ENCODE measurements at regions not wholly inside any gene's neighbourhood (a gene's known extent, or its start where the extent isn't known, plus 50 kb on each side); places are given as distances from the start of the nearest gene placed in this dataset.

- no peaks in the 10 kb centered on the region for H3K9me3 ChIP-seq (ENCODE audit: low read depth)
Observed at GRCh38 chr10:54940418-54940817, 139.4 kb upstream of the PCDH15 start.

GRCh38 chr10:54914049-54914448, 113.0 kb upstream of the PCDH15 start:
- Histone ChIP-seq H3K27ac (no peak overlapping the region), H4K20me1 (ENCODE audit: low read depth) (no peaks in the 10 kb centered on the region), H3K4me1 (no peaks in the 10 kb centered on the region), H3K9ac (no peak overlapping the region), H2AFZ (replicated peaks) (no peak overlapping the region), H3K4me3 (no peak overlapping the region), H3K79me2 (ENCODE audit: low read depth) (no peaks in the 10 kb centered on the region), H3K36me3 (no peaks in the 10 kb centered on the region), H3K4me2 (no peak overlapping the region), H3F3A (ENCODE audit: low read depth) (no peaks in the 10 kb centered on the region), H3K27me3 (no peaks in the 10 kb centered on the region), H3K9me3 (ENCODE audit: low read depth) (no peaks in the 10 kb centered on the region)
- no peaks in the 10 kb centered on the region for H3K4me1 Mint-ChIP-seq
- H3K9me3 Mint-ChIP-seq: peaks cover 9% of the 10 kb centered on the region
- H3K27me3 Mint-ChIP-seq (ENCODE audit: insufficient read depth, low read depth): peaks cover 2% of the 10 kb centered on the region
- DNase-seq (ENCODE audit: low spot score): no peak
- no peak overlapping the region for H3K27ac Mint-ChIP-seq
- H3K36me3 Mint-ChIP-seq: no peaks in the 10 kb centered on the region
- no peak overlapping the region for H3K4me3 Mint-ChIP-seq
- TF ChIP-seq EZH2 (IDR thresholded peaks at IDR 0.05) (no peak), CTCF (IDR thresholded peaks at IDR 0.05) (no peak), EZH2phosphoT487 (IDR thresholded peaks at IDR 0.05) (no peak)

More at GRCh38 chr10:54940418-54940817, 139.4 kb upstream of the PCDH15 start:
- Mint-ChIP-seq H3K4me1 (no peaks in the 10 kb centered on the region), H3K27me3 (ENCODE audit: insufficient read depth, low read depth) (no peaks in the 10 kb centered on the region), H3K4me3 (no peak overlapping the region), H3K27ac (no peak overlapping the region), H3K36me3 (no peaks in the 10 kb centered on the region), H3K9me3 (no peaks in the 10 kb centered on the region)
- Histone ChIP-seq H4K20me1 (ENCODE audit: low read depth) (no peaks in the 10 kb centered on the region), H3K27ac (no peak overlapping the region), H3K4me2 (no peak overlapping the region), H3K27me3 (no peaks in the 10 kb centered on the region), H3K4me3 (no peak overlapping the region), H3K79me2 (ENCODE audit: low read depth) (no peaks in the 10 kb centered on the region), H2AFZ (replicated peaks) (no peak overlapping the region), H3K9ac (no peak overlapping the region), H3K4me1 (peaks cover 10% of the 10 kb centered on the region), H3K36me3 (no peaks in the 10 kb centered on the region), H3F3A (ENCODE audit: low read depth) (no peaks in the 10 kb centered on the region)
- DNase-seq (ENCODE audit: low spot score): no peak
- TF ChIP-seq EZH2phosphoT487 (IDR thresholded peaks at IDR 0.05): no peak
- TF ChIP-seq CTCF (IDR thresholded peaks at IDR 0.05): no peak
- TF ChIP-seq EZH2 (IDR thresholded peaks at IDR 0.05): no peak

- no peaks in the 10 kb centered on the region for H3K27me3 ChIP-seq
- no peak overlapping the region for H3K4me2 ChIP-seq
- no peak overlapping the region for H3K9ac ChIP-seq
- no peaks in the 10 kb centered on the region for H3K36me3 ChIP-seq
- Mint-ChIP-seq H3K4me3 (no peak overlapping the region), H3K27me3 (ENCODE audit: insufficient read depth, low read depth) (peaks cover 2% of the 10 kb centered on the region), H3K36me3 (no peaks in the 10 kb centered on the region), H3K4me1 (peaks cover 8% of the 10 kb centered on the region), H3K27ac (no peak overlapping the region), H3K9me3 (peaks cover 9% of the 10 kb centered on the region)
- H3K27ac ChIP-seq: no peak overlapping the region
- no peaks in the 10 kb centered on the region for H3K79me2 ChIP-seq (ENCODE audit: low read depth)
- DNase-seq (ENCODE audit: low spot score): no peak
- H2AFZ ChIP-seq (replicated peaks): no peak overlapping the region
- no peaks in the 10 kb centered on the region for H4K20me1 ChIP-seq (ENCODE audit: low read depth)
- H3K9me3 ChIP-seq (ENCODE audit: low read depth): no peaks in the 10 kb centered on the region
- H3K4me3 ChIP-seq: no peak overlapping the region
- H3F3A ChIP-seq (ENCODE audit: low read depth): no peaks in the 10 kb centered on the region
- H3K4me1 ChIP-seq: peaks cover 9% of the 10 kb centered on the region
- TF ChIP-seq CTCF (IDR thresholded peaks at IDR 0.05) (no peak), EZH2 (IDR thresholded peaks at IDR 0.05) (no peak), EZH2phosphoT487 (IDR thresholded peaks at IDR 0.05) (no peak)
Observed at GRCh38 chr10:54909165-54909564, 108.1 kb upstream of the PCDH15 start.

Data from neural progenitor cell (in vitro differentiated cells).